Breast epithelium (tissue), 4 donors: ENCODE measurements at regions not wholly inside any gene's neighbourhood (a gene's known extent, or its start where the extent isn't known, plus 50 kb on each side); places are given as distances from the start of the nearest gene placed in this dataset.

Experiments used
- DNase-seq, 2 donors: peaks; one replicate each; pipeline ENCODE4 v3.0.0-alpha.2; 2019; ENCODE audit warnings: low spot score in 2 of 2
- H3K27ac ChIP-seq, 2 donors: fragments of 200-600 bp; sonication (generic) in 1 of 2; one replicate each; pipeline ENCODE4 v1.5.1; 2016 to 2019; ENCODE audit warnings: mild to moderate bottlenecking in 1 of 2
- H3K27me3 ChIP-seq, 2 donors: fragments of 200-600 bp; sonication (generic) in 1 of 2; one replicate each; pipeline versions ENCODE4 v1.5.1 to v1.6.0; 2017 to 2019; ENCODE audit warnings: control low read depth in 1 of 2, mild to moderate bottlenecking in 1 of 2
- H3K36me3 ChIP-seq: fragments of 200-600 bp; one replicate; pipeline ENCODE4 v1.5.1; 2019
- H3K4me1 ChIP-seq, 2 donors: fragments of 200-600 bp; sonication (generic); one replicate each; pipeline ENCODE4 v1.5.1; 2016 to 2019; ENCODE audit warnings: control low read depth in 1 of 2
- H3K4me3 ChIP-seq, 3 donors: fragments of 200-600 bp; sonication (generic); 1 replicate in 2 of 3; 2 replicates in 1 of 3; pipeline ENCODE4 v1.5.1; 2016 to 2019; ENCODE audit warnings: mild to moderate bottlenecking in 3 of 3, moderate library complexity in 2 of 3
- H3K9me3 ChIP-seq, 2 donors: fragments of 200-600 bp; sonication (generic) in 1 of 2; one replicate each; pipeline ENCODE4 v1.5.1; 2016 to 2019; ENCODE audit warnings: control low read depth in 1 of 2
- POLR2A ChIP-seq: fragments of 450-650 bp; IDR thresholded peaks from one replicate; pipeline ENCODE4 v1.6.1; 2016; ENCODE audit warnings: antibody characterized with exemption, mild to moderate bottlenecking, moderate library complexity
- POLR2AphosphoS5 ChIP-seq, 3 donors: sonication (generic); formaldehyde crosslinking; IDR thresholded peaks; one replicate each; pipeline ENCODE4 v1.6.1; 2017; ENCODE audit warnings: antibody characterized with exemption in 3 of 3
- intact Hi-C: fragments of 100-400 bp; cut with DNase I; formaldehyde crosslinking; loops from one replicate; pipeline ENCODE4 v1.15.1; 2023; ENCODE audit warnings: low total_unique reads
- TF ChIP-seq, protein P1 (sequence below), 3 donors: fragments of 450-650 bp; IDR thresholded peaks; one replicate each; pipeline ENCODE4 v1.5.1; 2016 to 2017; ENCODE audit warnings: antibody characterized with exemption in 3 of 3, mild to moderate bottlenecking in 3 of 3, moderate library complexity in 3 of 3

DNA sequence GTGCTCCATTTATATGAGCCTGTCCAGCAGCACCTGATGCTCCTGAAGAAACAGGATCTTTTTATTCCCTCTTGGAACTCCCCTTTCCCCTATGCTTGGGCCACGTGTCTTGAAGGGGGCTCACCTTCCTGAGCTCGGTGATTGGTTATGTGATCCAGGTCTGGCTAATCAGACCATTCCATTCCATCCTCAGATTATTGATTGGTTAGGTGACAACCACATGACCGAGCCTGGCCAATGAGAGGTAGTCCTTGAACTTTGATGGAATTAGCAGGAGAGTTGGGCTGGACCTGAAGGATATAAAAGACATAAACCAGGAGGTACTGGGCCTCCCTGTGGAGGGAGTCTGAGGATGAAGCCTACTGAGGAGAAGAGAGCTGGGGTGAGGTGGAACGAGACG is 216.6 kb upstream of the LHX5 start:
- H3K36me3 ChIP-seq = no peaks in the 10 kb centered on the region
- intact Hi-C loops = no loop called here
- no peak overlapping the region for H3K27ac ChIP-seq
- no peaks in the 10 kb centered on the region for H3K4me1 ChIP-seq
- H3K27me3 ChIP-seq = peaks cover 0 to 45% of the 10 kb centered on the region in 2 donors
- H3K9me3 ChIP-seq = no peaks in the 10 kb centered on the region
- TF ChIP-seq POLR2A (no peak), POLR2AphosphoS5 (IDR thresholded peaks at IDR 0.05) (no peak)
- TF ChIP-seq, protein P1, sequence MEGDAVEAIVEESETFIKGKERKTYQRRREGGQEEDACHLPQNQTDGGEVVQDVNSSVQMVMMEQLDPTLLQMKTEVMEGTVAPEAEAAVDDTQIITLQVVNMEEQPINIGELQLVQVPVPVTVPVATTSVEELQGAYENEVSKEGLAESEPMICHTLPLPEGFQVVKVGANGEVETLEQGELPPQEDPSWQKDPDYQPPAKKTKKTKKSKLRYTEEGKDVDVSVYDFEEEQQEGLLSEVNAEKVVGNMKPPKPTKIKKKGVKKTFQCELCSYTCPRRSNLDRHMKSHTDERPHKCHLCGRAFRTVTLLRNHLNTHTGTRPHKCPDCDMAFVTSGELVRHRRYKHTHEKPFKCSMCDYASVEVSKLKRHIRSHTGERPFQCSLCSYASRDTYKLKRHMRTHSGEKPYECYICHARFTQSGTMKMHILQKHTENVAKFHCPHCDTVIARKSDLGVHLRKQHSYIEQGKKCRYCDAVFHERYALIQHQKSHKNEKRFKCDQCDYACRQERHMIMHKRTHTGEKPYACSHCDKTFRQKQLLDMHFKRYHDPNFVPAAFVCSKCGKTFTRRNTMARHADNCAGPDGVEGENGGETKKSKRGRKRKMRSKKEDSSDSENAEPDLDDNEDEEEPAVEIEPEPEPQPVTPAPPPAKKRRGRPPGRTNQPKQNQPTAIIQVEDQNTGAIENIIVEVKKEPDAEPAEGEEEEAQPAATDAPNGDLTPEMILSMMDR (IDR thresholded peaks at IDR 0.05) = no peak
- DNase-seq = no peak
- H3K4me3 ChIP-seq = no peak overlapping the region

DNA sequence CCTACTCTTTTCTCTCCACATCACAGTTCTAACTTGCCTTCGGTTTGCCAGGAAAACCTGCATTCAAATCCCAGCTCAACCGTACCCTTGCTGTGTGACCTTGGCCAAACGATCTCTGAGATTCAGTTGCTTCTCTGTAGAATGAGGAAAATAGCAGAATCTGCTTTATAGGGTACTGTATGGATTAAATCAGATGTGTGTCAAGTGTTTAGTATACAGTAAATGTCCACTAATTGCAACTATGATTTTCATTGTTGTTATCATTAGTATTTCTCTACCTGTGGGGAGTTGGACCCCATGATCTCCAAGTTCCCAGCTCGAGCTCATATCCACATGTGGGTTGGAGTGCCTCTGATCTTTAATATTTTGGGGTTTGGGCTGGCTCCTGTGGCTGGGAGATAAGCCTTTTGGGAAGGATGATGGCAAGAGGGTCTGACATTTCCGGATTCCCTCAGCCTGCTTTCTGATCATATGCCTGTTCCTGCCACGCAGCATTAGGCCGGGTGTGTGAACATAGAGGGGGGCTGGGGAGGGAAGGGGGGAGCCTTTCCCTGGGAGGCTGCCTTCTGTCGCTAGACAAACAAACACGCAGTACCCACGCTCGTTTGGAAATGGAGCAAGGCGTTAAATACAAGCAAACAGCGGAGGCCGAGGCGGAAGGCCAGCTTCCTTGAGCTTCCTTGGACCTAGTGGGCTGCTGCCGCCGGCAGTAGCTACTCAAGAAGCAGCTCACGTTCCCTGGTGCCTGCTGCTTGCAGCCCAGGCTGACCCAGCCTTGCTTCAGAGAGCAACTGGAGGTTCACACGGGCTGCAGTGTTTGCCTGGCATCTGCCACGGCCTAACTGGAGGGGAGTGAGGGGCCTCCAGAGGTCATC is 213.5 kb upstream of the LHX5 start:
- Histone ChIP-seq H3K4me3 (no peak overlapping the region), H3K4me1 (no peaks in the 10 kb centered on the region), H3K27ac (no peak overlapping the region), H3K36me3 (no peaks in the 10 kb centered on the region), H3K27me3 (peaks cover 0 to 22% of the 10 kb centered on the region in 2 donors), H3K9me3 (no peaks in the 10 kb centered on the region)
- intact Hi-C loops = no loop called here
- DNase-seq = no peak
- TF ChIP-seq POLR2AphosphoS5 (IDR thresholded peaks at IDR 0.05) (no peak), POLR2A (no peak)
- TF ChIP-seq, protein P1 (IDR thresholded peaks at IDR 0.05) = no peak

DNA sequence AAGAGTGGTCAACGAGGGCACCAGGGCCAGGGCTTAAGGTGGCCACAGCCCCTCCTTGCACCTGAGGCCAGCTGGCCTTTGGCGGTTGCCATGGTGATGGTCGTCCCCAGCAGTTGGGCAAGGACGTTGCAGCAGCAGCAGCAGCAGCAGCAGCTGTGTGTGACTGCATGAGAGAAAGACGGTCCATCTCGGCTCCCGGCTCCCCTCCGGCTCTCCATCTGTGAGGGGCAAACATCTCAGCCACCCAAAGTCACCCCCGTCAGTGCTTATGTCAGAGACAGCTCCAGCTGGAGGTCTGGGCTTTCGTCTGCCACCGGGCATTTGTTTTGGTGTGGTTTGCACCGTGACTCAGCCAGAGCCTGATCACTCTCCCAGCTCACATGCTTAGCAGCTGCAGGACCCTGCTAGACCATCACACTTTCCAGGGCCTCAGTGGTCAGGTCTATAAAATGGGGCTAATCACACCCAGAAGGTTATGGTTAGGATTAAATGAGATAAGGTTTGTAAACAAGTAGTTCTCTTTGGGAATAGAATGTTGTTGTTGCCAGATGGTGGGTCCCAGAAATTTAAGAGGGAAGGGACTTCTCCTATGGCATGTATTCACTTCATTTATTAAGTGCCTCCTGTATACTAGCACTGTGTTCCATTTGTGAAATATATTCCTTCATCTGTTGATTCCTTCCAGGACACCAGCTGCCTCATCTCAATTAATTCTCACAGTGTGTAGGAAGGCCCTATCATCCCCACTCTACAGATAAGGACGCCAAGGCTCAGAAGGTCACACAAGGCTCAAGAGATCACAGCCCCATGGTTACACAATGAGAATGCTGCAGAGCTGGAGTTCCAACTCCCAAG is 212.6 kb upstream of the LHX5 start:
- H3K36me3 ChIP-seq = no peaks in the 10 kb centered on the region
- intact Hi-C loops = no loop called here
- no peak for DNase-seq
- no peak overlapping the region for H3K27ac ChIP-seq
- H3K4me1 ChIP-seq = no peaks in the 10 kb centered on the region
- TF ChIP-seq POLR2A (no peak), POLR2AphosphoS5 (IDR thresholded peaks at IDR 0.05) (no peak)
- TF ChIP-seq, protein P1 (IDR thresholded peaks at IDR 0.05) = no peak
- peaks cover 0 to 15% of the 10 kb centered on the region in 2 donors for H3K27me3 ChIP-seq
- no peak overlapping the region for H3K4me3 ChIP-seq
- H3K9me3 ChIP-seq = no peaks in the 10 kb centered on the region

DNA sequence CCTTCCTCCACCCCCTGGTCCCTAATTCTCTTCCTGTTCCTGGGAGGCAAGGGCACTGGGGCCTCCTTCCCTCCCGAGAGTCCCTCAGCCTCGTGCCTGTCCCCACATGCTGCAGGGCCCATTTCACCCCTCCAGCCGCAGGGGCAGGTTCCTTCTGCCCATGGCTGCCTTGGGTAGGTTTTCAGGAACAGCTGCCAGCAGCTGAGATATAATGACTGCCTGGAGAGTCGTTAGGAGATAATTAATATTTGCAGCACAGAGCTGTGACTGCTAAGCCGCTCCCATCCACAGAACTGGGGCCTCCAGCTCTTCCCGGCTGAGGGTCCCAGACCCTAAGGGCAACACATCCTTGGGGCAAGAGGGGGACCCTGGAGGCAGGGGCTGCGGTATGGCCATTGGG is 211.9 kb upstream of the LHX5 start:
- Histone ChIP-seq H3K4me3 (no peak overlapping the region), H3K27me3 (peaks cover 0 to 11% of the 10 kb centered on the region in 2 donors), H3K27ac (no peak overlapping the region), H3K36me3 (no peaks in the 10 kb centered on the region), H3K9me3 (no peaks in the 10 kb centered on the region), H3K4me1 (no peaks in the 10 kb centered on the region)
- TF ChIP-seq, protein P1 (IDR thresholded peaks at IDR 0.05) = no peak
- TF ChIP-seq POLR2AphosphoS5 (IDR thresholded peaks at IDR 0.05) (no peak), POLR2A (no peak)
- intact Hi-C loops = no loop called here
- no peak for DNase-seq

DNA sequence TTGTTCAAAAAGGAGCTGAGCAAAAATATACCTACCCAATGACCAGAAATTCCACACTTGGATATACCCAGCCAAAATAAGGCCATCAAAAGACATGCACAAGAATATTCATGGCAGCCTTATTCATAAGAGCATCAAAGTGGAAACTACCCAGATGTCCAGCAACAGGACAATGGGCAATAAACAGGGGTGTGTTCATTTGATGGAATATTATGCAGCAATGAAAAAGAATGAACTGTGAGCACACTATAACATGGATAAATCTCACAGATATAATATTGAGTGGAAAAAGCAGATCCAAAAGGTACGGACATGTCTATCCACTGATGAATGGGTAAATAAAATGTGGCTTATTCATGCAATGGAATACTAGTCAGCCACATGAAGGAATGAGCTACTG is 209.2 kb upstream of the LHX5 start:
- H3K9me3 ChIP-seq = no peaks in the 10 kb centered on the region
- no peaks in the 10 kb centered on the region for H3K36me3 ChIP-seq
- H3K4me3 ChIP-seq = no peak overlapping the region
- H3K4me1 ChIP-seq = no peaks in the 10 kb centered on the region
- H3K27me3 ChIP-seq = peaks cover 0 to 24% of the 10 kb centered on the region in 2 donors
- DNase-seq = no peak
- intact Hi-C loops = no loop called here
- TF ChIP-seq, protein P1 (IDR thresholded peaks at IDR 0.05) = no peak
- TF ChIP-seq POLR2A (no peak), POLR2AphosphoS5 (IDR thresholded peaks at IDR 0.05) (no peak)
- no peak overlapping the region for H3K27ac ChIP-seq
